ENCODE measurements at regions not wholly inside any gene's neighbourhood (a gene's known extent, or its start where the extent isn't known, plus 50 kb on each side); places are given as distances from the start of the nearest gene placed in this dataset.
"Not testable (repeated sequence)": the region's sequence is repeated elsewhere in the genome, so short reads cannot be mapped to it uniquely, and the experiment has no call there.

GRCh38 chr17:83190601-83191387 is 111.4 kb downstream of the METRNL start:
- no peak overlapping the region for H3K4me3 ChIP-seq
- H3K27ac ChIP-seq: peak overlapping the region; percentile 84
- TF ChIP-seq POLR2AphosphoS5 (IDR thresholded peaks at IDR 0.05): no peak
- TF ChIP-seq EP300 (IDR thresholded peaks at IDR 0.05): no peak
- TF ChIP-seq CTCF (IDR thresholded peaks at IDR 0.05): no peak
- no peak for TF ChIP-seq POLR2A (IDR thresholded peaks at IDR 0.05)
- peak; percentile 60 to 77 for DNase-seq (ENCODE audit: low spot score in 2 of 2)
- peaks cover 48% of the 10 kb centered on the region for H3K4me1 ChIP-seq
- H3K9me3 ChIP-seq: no peaks in the 10 kb centered on the region
- WGBS: 82% methylated on average over 21 of the region's 21 CpGs
- no peaks in the 10 kb centered on the region for H3K27me3 ChIP-seq
- no peaks in the 10 kb centered on the region for H3K36me3 ChIP-seq

GRCh38 chr17:83191388-83192160 is 112.2 kb downstream of the METRNL start:
- 88% methylated on average over 7 of the region's 11 CpGs for WGBS
- H3K9me3 ChIP-seq: no peaks in the 10 kb centered on the region
- no peaks in the 10 kb centered on the region for H3K36me3 ChIP-seq
- H3K27me3 ChIP-seq: no peaks in the 10 kb centered on the region
- peak overlapping the region; percentile 84 for H3K27ac ChIP-seq
- DNase-seq (ENCODE audit: low spot score in 2 of 2): peak; percentile 63 to 65
- peaks cover 56% of the 10 kb centered on the region for H3K4me1 ChIP-seq
- TF ChIP-seq POLR2AphosphoS5 (IDR thresholded peaks at IDR 0.05) (no peak), POLR2A (IDR thresholded peaks at IDR 0.05) (no peak), CTCF (IDR thresholded peaks at IDR 0.05) (no peak), EP300 (IDR thresholded peaks at IDR 0.05) (no peak)
- H3K4me3 ChIP-seq: no peak overlapping the region

- H3K27ac ChIP-seq: peak overlapping the region; percentile 84
- H3K27me3 ChIP-seq: no peaks in the 10 kb centered on the region
- TF ChIP-seq EP300 (IDR thresholded peaks at IDR 0.05) (no peak), POLR2AphosphoS5 (IDR thresholded peaks at IDR 0.05) (peak in 2 of 3 donors; percentile 22 to 56), CTCF (IDR thresholded peaks at IDR 0.05) (no peak), POLR2A (IDR thresholded peaks at IDR 0.05) (peak in 1 of 2 donors; percentile 28)
- H3K4me3 ChIP-seq: no peak overlapping the region
- 60% methylated on average over 11 of the region's 13 CpGs for WGBS
- peaks cover 63% of the 10 kb centered on the region for H3K4me1 ChIP-seq
- H3K9me3 ChIP-seq: no peaks in the 10 kb centered on the region
- H3K36me3 ChIP-seq: no peaks in the 10 kb centered on the region
- peak; percentile 80 to 85 for DNase-seq (ENCODE audit: low spot score in 2 of 2)
Measured at GRCh38 chr17:83192161-83192788, 112.9 kb downstream of the METRNL start.

GRCh38 chr17:83192789-83193335 is 113.5 kb downstream of the METRNL start:
- H3K36me3 ChIP-seq, H3K4me3 ChIP-seq, H3K9me3 ChIP-seq, H3K27me3 ChIP-seq, H3K27ac ChIP-seq: not testable (repeated sequence)
- no CpG with 5 or more reads among the region's 2 CpGs for WGBS
- H3K4me1 ChIP-seq: peaks cover 64% of the 10 kb centered on the region
- peak; percentile 70 to 76 for DNase-seq (ENCODE audit: low spot score in 2 of 2)

- peak; percentile 75 to 78 for DNase-seq (ENCODE audit: low spot score in 2 of 2)
- Histone ChIP-seq H3K27ac (peak overlapping the region; percentile 83), H3K36me3 (no peaks in the 10 kb centered on the region), H3K27me3 (no peaks in the 10 kb centered on the region), H3K9me3 (no peaks in the 10 kb centered on the region), H3K4me3 (no peak overlapping the region), H3K4me1 (peaks cover 68% of the 10 kb centered on the region)
- 65% methylated on average over 6 of the region's 13 CpGs for WGBS
- TF ChIP-seq POLR2A (IDR thresholded peaks at IDR 0.05): no peak
- no peak for TF ChIP-seq EP300 (IDR thresholded peaks at IDR 0.05)
- TF ChIP-seq POLR2AphosphoS5 (IDR thresholded peaks at IDR 0.05): no peak
- TF ChIP-seq CTCF (IDR thresholded peaks at IDR 0.05): no peak
Measured at GRCh38 chr17:83193336-83194185, 114.2 kb downstream of the METRNL start.
